Right atrium auricular region (tissue), 2 donors: ENCODE measurements at regions not wholly inside any gene's neighbourhood (a gene's known extent, or its start where the extent isn't known, plus 50 kb on each side); places are given as distances from the start of the nearest gene placed in this dataset.

ENCODE experiments used
- DNase-seq: peaks from one replicate; pipeline ENCODE4 v3.0.0-alpha.2; 2019; ENCODE audit warnings: low spot score
- H3K27ac ChIP-seq, 2 donors: fragments of 200-600 bp; sonication (generic); 1 replicate in 1 of 2; 2 replicates in 1 of 2; pipeline ENCODE4 v1.5.1; 2016 to 2019
- H3K27me3 ChIP-seq, 2 donors: fragments of 200-600 bp; sonication (generic); one replicate each; pipeline versions ENCODE4 v1.5.1 to v1.6.0; 2017 to 2019
- H3K36me3 ChIP-seq: fragments of 200-600 bp; sonication (generic); one replicate; pipeline ENCODE4 v1.5.1; 2016
- H3K4me1 ChIP-seq, 2 donors: fragments of 200-600 bp; sonication (generic); one replicate each; pipeline versions ENCODE4 v1.5.1 to v1.6.0; 2017 to 2019
- H3K4me3 ChIP-seq, 2 donors: fragments of 200-600 bp; sonication (generic); 1 replicate in 1 of 2; 2 replicates in 1 of 2; pipeline ENCODE4 v1.5.1; 2017 to 2019; ENCODE audit warnings: mild to moderate bottlenecking in 1 of 2, moderate library complexity in 1 of 2
- H3K9me3 ChIP-seq, 2 donors: fragments of 200-600 bp; sonication (generic); one replicate each; pipeline ENCODE4 v1.5.1; 2019
- TF ChIP-seq, protein P1 (sequence below), 2 donors: fragments of 200-600 bp; sonication (generic); IDR thresholded peaks; one replicate each; pipeline ENCODE4 v1.5.1; 2019; ENCODE audit warnings: antibody characterized with exemption in 2 of 2

DNA sequence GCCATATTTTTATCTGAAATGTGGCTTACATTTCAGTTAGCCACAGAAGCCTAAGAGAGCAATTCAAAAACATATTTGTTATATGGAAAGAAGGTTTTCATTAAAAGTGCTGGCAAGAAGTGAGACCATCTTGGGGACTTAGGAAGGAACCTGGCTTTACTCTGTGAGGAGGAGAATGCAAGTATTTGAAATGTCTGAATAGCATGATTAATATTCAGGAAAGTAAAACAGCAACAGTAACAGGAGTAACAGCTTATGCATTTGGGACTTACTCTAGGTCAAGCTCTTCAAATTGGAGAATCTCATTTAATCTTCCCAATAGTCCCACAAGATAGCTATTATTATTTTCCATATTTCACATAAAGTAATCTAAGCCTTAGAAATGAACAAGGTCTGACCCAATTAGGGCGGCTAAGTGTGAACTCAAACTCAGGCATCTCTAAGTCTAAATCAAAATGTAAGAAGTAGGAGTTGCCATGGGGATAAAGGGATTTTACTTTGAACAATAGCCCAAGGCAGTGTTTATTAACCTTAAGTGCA lies 816.5 kb downstream of the BCKDHB start:
- TF ChIP-seq, protein P1, sequence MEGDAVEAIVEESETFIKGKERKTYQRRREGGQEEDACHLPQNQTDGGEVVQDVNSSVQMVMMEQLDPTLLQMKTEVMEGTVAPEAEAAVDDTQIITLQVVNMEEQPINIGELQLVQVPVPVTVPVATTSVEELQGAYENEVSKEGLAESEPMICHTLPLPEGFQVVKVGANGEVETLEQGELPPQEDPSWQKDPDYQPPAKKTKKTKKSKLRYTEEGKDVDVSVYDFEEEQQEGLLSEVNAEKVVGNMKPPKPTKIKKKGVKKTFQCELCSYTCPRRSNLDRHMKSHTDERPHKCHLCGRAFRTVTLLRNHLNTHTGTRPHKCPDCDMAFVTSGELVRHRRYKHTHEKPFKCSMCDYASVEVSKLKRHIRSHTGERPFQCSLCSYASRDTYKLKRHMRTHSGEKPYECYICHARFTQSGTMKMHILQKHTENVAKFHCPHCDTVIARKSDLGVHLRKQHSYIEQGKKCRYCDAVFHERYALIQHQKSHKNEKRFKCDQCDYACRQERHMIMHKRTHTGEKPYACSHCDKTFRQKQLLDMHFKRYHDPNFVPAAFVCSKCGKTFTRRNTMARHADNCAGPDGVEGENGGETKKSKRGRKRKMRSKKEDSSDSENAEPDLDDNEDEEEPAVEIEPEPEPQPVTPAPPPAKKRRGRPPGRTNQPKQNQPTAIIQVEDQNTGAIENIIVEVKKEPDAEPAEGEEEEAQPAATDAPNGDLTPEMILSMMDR (IDR thresholded peaks at IDR 0.05): no peak
- H3K27me3 ChIP-seq: no peaks in the 10 kb centered on the region
- H3K27ac ChIP-seq: no peak overlapping the region
- no peak overlapping the region for H3K4me3 ChIP-seq
- H3K36me3 ChIP-seq: no peaks in the 10 kb centered on the region
- DNase-seq: no peak
- H3K4me1 ChIP-seq: no peaks in the 10 kb centered on the region
- H3K9me3 ChIP-seq: peaks cover 0 to 13% of the 10 kb centered on the region in 2 donors

DNA sequence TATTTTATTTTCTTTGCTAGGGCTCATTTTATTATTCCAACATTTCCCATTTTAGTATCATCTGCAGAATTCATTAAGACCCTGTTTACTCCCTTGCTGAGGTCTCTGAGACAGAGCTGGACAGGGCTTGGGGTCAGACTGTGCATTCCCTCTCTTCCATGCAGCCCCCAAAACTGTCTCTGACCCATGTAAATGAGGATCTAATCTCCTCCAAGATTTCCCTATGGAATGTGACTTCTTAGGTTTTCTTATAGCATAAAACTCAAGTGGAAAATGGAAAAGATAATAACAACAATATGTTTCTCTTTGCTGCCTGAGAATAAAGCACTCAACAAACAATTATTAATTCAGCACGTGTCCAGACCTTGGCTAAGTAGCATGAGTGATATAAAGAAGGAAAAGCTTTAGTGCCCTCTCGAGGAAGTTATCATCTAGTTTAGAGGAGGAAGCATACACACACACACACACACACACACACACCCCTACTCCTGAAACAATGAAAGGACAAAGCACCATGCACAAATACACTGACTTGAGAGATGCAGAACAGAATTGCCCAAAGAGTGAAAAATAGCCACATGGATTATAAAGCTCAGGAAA lies 815.5 kb downstream of the BCKDHB start:
- Histone ChIP-seq H3K4me1 (no peaks in the 10 kb centered on the region), H3K36me3 (no peaks in the 10 kb centered on the region), H3K9me3 (peaks cover 0 to 13% of the 10 kb centered on the region in 2 donors), H3K27ac (no peak overlapping the region), H3K27me3 (no peaks in the 10 kb centered on the region), H3K4me3 (no peak overlapping the region)
- no peak for DNase-seq
- TF ChIP-seq, protein P1 (IDR thresholded peaks at IDR 0.05): no peak

DNA sequence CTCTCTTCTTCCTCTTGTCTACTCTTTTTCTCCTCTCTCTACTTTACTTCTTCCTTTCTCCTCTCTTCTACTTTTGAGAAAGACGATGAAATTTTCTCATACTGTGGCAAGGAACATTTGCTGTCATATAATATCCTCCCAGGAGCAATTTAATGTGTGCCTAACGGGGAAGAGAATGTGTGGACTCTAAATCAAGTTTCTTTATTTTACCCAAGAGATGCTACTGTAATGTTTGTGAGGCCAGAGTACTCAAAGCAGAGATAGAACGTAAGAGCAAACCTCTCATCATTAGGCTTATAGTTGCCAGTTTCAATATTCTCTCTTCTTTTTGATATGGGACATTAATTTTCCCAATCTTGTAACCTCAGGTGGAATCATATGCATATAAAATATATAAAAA lies 801.4 kb downstream of the BCKDHB start:
- H3K27me3 ChIP-seq: no peaks in the 10 kb centered on the region
- TF ChIP-seq, protein P1 (IDR thresholded peaks at IDR 0.05): no peak

DNA sequence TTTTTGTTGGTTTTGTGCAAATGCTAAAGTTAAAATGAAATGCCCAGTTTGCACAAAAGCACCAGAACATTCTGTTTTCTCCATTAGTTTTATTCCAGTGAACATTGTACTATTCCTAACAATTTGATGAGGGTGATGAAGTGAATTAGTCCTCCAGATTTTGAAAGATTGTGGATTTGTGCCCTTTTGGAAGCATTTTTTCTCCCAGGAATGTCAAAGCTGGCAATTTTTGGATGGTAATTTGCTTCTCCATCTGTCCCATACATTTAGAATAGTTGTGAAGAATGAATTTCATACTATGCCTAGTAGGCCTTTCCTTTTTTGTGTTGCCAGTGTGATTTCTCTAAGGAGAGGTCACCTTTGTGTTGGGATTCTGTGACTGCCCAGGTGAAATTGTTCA lies 797.2 kb downstream of the BCKDHB start:
- H3K27ac ChIP-seq: no peak overlapping the region
- H3K27me3 ChIP-seq: no peaks in the 10 kb centered on the region
- DNase-seq: no peak
- H3K9me3 ChIP-seq: peaks cover 0 to 7% of the 10 kb centered on the region in 2 donors
- no peaks in the 10 kb centered on the region for H3K36me3 ChIP-seq
- TF ChIP-seq, protein P1 (IDR thresholded peaks at IDR 0.05): no peak
- no peaks in the 10 kb centered on the region for H3K4me1 ChIP-seq
- no peak overlapping the region for H3K4me3 ChIP-seq

More for the DNA sequence above, 801.4 kb downstream of the BCKDHB start:
- Histone ChIP-seq H3K36me3 (no peaks in the 10 kb centered on the region), H3K9me3 (peaks cover 0 to 4% of the 10 kb centered on the region in 2 donors), H3K4me1 (no peaks in the 10 kb centered on the region), H3K27ac (no peak overlapping the region), H3K4me3 (no peak overlapping the region)
- no peak for DNase-seq

DNA sequence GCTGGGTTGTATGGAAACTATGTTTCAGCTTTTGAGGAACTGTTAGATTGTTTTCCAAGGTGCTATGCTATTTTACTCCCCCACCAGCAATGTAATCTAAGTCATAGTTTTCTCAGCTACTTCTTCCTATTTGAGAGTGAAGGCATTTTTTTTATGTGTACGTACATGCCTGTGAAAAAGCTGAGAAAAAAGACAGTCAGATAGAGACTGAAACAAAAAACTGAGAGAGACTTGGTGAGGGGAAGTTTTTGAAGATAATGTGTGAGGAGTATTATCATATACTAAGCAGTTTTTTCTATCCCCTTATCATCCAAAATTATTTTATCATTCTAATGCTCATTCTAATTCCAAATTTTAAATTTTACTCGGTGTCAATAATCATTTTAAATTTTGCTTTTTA lies 780.0 kb downstream of the BCKDHB start:
- no peak for DNase-seq
- H3K27me3 ChIP-seq: no peaks in the 10 kb centered on the region
- TF ChIP-seq, protein P1 (IDR thresholded peaks at IDR 0.05): no peak
- H3K4me1 ChIP-seq: no peaks in the 10 kb centered on the region
- H3K36me3 ChIP-seq: no peaks in the 10 kb centered on the region
- no peak overlapping the region for H3K4me3 ChIP-seq
- no peak overlapping the region for H3K27ac ChIP-seq
- no peaks in the 10 kb centered on the region for H3K9me3 ChIP-seq

DNA sequence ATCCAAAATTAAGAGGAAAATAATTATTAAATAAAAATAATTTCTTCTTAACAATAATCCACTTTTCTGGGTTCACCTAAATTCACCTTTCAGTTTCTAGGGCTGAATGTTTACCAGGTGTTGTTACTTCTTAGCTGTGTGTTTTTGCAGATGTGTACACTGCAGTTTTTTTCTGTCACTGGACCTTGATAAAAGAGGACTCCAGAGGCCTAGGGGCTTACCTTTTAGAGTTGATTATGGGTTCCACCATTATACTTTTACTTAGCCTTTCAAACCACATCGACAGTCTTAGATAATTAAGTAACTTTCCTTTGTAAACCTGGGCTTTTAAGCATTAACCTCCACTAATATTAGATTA lies 766.5 kb downstream of the BCKDHB start:
- TF ChIP-seq, protein P1 (IDR thresholded peaks at IDR 0.05): no peak
- Histone ChIP-seq H3K4me1 (no peaks in the 10 kb centered on the region), H3K36me3 (no peaks in the 10 kb centered on the region), H3K27me3 (no peaks in the 10 kb centered on the region), H3K27ac (no peak overlapping the region), H3K9me3 (no peaks in the 10 kb centered on the region), H3K4me3 (no peak overlapping the region)
- DNase-seq: no peak
